GM19035 (cell line): ENCODE measurements at regions not wholly inside any gene's neighbourhood (a gene's known extent, or its start where the extent isn't known, plus 50 kb on each side); places are given as distances from the start of the nearest gene placed in this dataset.
"Not testable (repeated sequence)": the region's sequence is repeated elsewhere in the genome, so short reads cannot be mapped to it uniquely, and the experiment has no call there.

ENCODE experiments used
- ATAC-seq: cut with Tn5 transposase; IDR thresholded peaks from one replicate; pipeline ENCODE4 v1.9.1; 2021; ENCODE audit not compliant: unreplicated experiment

GRCh38 chr16:48810436-48810802 is 200.4 kb upstream of the N4BP1 start:
- no peak for ATAC-seq

DNA sequence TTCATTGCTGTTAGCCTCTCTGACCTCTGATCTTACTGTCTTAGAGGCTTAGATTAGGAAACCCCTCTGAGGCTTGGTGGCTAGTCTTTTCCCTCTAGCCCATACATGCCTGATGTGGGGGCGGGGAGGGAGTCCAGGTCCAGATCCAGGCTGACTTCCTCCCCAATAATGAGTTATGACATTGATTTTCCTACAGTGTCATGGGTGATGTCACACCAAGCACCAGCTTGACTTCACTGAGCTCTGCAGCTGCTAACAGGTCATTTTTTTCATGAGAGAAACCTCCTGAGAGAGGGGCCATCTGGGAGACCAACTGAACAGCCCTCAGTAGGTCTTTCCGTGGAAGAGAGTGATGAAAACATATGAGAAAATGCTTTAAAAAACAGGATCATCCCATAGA is 180.2 kb upstream of the N4BP1 start:
- no peak for ATAC-seq

- ATAC-seq: no peak
These were observed 178.5 kb upstream of the N4BP1 start for GRCh38 chr16:48788475-48788874.

GRCh38 chr16:48745541-48745940 is 135.6 kb upstream of the N4BP1 start:
- no peak for ATAC-seq

DNA sequence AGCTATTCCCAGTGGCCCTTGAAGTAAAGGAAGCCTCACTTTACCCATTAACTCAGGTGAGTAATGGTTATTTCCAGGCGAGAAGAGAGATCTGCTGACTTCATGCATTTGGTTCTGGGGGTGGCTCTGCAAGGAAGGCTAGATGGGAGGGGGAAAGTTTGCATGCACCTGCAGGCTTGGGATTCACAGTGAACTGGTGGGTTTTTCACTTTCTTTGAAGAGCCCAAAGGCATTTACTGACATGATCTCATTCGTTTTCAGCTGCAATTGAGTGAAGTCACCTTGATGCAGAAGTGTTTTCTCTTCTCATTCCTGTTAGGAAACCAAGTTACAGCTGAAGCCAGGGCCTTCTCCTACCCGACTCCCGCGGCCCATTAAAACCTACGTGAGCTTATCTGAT is 131.0 kb upstream of the N4BP1 start:
- no peak for ATAC-seq

GRCh38 chr16:48734220-48734619 is 124.2 kb upstream of the N4BP1 start:
- ATAC-seq: no peak

DNA sequence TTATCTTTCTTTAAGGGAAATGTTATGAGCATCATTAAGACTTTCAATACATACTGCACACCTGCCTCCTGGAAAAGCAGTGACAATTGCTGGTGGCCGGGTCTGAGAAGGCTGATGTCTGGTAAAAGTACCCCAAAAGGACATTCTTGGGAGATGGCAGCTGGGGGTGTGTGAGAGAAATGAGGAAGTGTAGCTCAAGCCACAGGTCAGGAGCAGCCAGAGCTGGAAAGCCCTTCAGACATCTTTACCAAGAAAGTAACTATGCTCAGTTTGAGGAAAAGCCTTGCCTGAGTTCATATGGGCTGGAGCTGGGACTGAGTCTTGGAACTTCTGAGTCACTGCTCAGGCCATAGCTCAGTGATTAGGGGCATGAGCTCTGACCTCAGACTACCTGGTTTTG is 94.7 kb upstream of the N4BP1 start:
- no peak for ATAC-seq

- peak; percentile 78 for ATAC-seq
These were observed 77.5 kb upstream of the N4BP1 start for GRCh38 chr16:48687421-48688038.

DNA sequence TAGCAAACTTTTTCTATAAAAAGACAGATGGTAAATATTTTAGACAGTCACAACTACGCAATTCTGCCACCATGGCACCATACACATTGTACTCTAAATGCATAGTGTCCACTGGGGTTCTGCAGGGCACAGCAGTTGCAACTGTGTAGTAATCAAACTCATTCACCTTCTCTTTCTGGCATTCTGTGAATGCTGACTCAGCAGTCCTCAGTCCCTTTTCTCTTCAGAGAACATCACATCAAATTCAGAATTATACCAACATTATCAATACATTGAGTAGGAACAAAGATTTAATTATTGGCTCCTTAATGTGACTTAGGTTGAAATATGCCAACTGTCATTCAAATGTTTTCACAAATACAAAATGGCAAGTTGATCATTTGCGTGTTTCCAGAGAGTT is 74.2 kb upstream of the N4BP1 start:
- ATAC-seq: no peak

DNA sequence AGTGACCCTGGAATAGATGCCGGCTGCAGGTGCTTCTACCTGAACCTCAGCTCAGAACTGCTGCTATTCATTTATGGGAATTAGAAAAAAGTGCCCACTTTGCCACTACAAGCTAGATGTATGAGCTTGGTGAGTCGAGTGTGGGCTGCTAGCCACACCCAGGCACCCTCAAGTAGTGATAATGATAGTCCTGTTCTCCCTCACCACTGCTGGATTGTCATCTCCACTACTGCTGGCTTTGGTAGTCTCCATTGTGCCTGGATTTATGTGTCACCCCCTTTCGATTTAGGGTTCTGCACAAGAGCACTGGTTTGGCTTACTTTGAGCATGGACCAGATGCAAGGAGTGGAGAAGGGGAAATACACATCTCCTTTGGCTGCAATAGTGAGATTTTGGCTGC is 73.0 kb upstream of the N4BP1 start:
- ATAC-seq: no peak

GRCh38 chr16:48681520-48681919 is 71.5 kb upstream of the N4BP1 start:
- no peak for ATAC-seq

DNA sequence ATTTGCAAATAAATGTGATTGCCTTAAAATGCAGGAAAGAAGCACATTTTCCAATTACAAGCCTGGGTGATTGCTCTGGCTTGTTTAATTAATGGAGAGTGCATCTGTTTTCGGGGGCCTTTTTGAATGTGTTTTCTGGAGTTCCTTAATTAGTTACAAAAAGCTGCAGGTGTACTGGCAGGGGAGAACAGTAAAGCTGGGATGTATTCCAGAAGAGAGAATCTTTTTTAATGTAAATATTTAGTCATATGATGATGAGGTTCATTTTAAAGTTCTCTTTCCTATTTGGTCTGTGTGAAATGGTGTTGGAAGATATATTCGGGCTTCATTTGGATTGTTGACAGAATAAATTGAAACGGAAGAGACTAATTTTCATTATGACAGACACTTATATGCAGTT is 70.9 kb upstream of the N4BP1 start:
- ATAC-seq: no peak

DNA sequence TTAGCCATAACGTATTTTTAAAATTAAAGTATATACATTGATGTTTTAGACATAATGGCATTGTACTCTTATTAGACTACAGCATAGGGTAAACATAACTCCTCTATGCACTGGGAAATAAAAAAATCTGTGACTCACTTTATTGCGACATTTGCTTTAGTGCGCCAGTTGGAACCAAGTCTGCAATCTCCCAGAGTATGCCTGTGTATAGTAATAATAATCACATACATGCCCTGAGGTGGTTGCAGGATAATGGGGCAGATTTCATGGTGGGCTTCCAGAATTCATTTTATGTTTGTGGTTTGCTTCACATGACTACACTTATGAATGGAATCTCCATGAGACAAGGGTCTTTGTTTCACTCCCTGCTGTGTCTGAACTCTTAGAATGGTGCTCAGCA is 66.9 kb upstream of the N4BP1 start:
- ATAC-seq: no peak

GRCh38 chr16:48668184-48668583 is 58.2 kb upstream of the N4BP1 start:
- not testable (repeated sequence) for ATAC-seq

GRCh38 chr16:48659940-48660339 is 50.0 kb upstream of the N4BP1 start:
- ATAC-seq: no peak
